HCT116 (cell line): ENCODE measurements at regions not wholly inside any gene's neighbourhood (a gene's known extent, or its start where the extent isn't known, plus 50 kb on each side); places are given as distances from the start of the nearest gene placed in this dataset.

ENCODE experiments used
- ATAC-seq: fragments of 200-7000 bp; cut with Tn5 transposase; 2 replicates; pipeline ENCODE4 v1.9.1; 2020; ENCODE audit warnings: mild to moderate bottlenecking, moderate library complexity
- BruUV-seq: library from RNA; stranded (reverse); fragments of 400-500 nt; replicated peaks from 2 replicates; lab custom pipeline; 2021; lab: Mats Ljungman, UMichigan
- CTCF ChIA-PET: fragments of 300-600 bp; sonication (Branson Sonifier 250); formaldehyde crosslinking; loops from one replicate; lab custom pipeline; 2021; ENCODE audit warnings: antibody characterized with exemption; lab: Charles Lee
- POLR2A ChIA-PET: fragments of 300-600, 350-600 bp; sonication (Branson Sonifier 250); formaldehyde crosslinking; loops from one replicate; lab custom pipeline; 2021; ENCODE audit warnings: antibody characterized with exemption; lab: Charles Lee
- RAD21 ChIA-PET, 2 experiments: fragments of 300-600 bp; sonication (Branson Sonifier 250); formaldehyde crosslinking; loops; one replicate each; lab custom pipeline; 2023; ENCODE audit warnings: low total read pairs in 2 of 2; ENCODE audit not compliant: uncharacterized antibody in 2 of 2, unreplicated experiment in 2 of 2, low non-redundant PET in 1 of 2; lab: Charles Lee
- DNase-seq: peaks from one replicate; pipeline ENCODE4 v3.0.0-alpha.2; 2010; ENCODE audit warnings: low read depth, low spot score
- H2AFZ ChIP-seq: fragments of 200-600 bp; shearing (Covaris generic), sonication (generic); 2 replicates; pipeline ENCODE4 v1.6.1; 2017; ENCODE audit warnings: low read depth, mixed run types, mixed read lengths, antibody characterized with exemption, low read length; ENCODE audit not compliant: poor library complexity, severe bottlenecking
- H3K27ac ChIP-seq: 2 replicates; pipeline ENCODE4 v1.5.1; 2012; ENCODE audit warnings: low read depth, low read length
- H3K27me3 ChIP-seq: fragments of 200-600 bp; sonication (generic); 2 replicates; pipeline ENCODE4 v1.6.1; 2016; ENCODE audit warnings: mixed run types, low read length, mixed read lengths; ENCODE audit not compliant: insufficient read depth
- H3K36me3 ChIP-seq, 2 experiments: fragments of 200-500 bp in 1 of 2; fragments of 200-600 bp in 1 of 2; sonication (Bioruptor generic) in 1 of 2; sonication (generic) in 1 of 2; 2 replicates each; pipeline versions ENCODE4 v1.5.1 to v1.6.1; 2014 to 2016; ENCODE audit warnings: low read length in 2 of 2, inconsistent platforms in 1 of 2, mixed read lengths in 1 of 2, mixed run types in 1 of 2; ENCODE audit not compliant: insufficient read depth in 2 of 2, control insufficient read depth in 1 of 2
- H3K4me1 ChIP-seq, 2 experiments: fragments of 200-600 bp in 1 of 2; sonication (generic) in 1 of 2; 2 replicates each; pipeline versions ENCODE4 v1.5.1 to v1.6.1; 2012 to 2017; ENCODE audit warnings: low read length in 2 of 2, inconsistent platforms in 1 of 2, mild to moderate bottlenecking in 1 of 2, mixed read lengths in 1 of 2, mixed run types in 1 of 2, moderate library complexity in 1 of 2; ENCODE audit not compliant: insufficient read depth in 2 of 2, control insufficient read depth in 1 of 2
- H3K4me2 ChIP-seq: fragments of 200-600 bp; sonication (generic); 2 replicates; pipeline ENCODE4 v1.6.1; 2017; ENCODE audit warnings: mixed run types, low read length, mixed read lengths
- H3K4me3 ChIP-seq, 2 experiments: fragments of 200-600 bp in 1 of 2; sonication (generic) in 1 of 2; replicated peaks in 1 of 2; 2 replicates each; pipeline ENCODE4 v1.5.1; 2011 to 2016; ENCODE audit warnings: low read length in 2 of 2, control low read depth in 1 of 2, low read depth in 1 of 2, mild to moderate bottlenecking in 1 of 2, mixed read lengths in 1 of 2, mixed run types in 1 of 2
- H3K79me2 ChIP-seq: fragments of 200-600 bp; sonication (generic); 2 replicates; pipeline ENCODE4 v1.6.1; 2017; ENCODE audit warnings: mild to moderate bottlenecking, mixed run types, low read length, moderate library complexity, mixed read lengths; ENCODE audit not compliant: insufficient read depth
- H3K9ac ChIP-seq: fragments of 200-600 bp; sonication (generic); 2 replicates; pipeline ENCODE4 v1.6.1; 2016; ENCODE audit warnings: low read length, mixed read lengths
- H3K9me2 ChIP-seq: fragments of 200-600 bp; sonication (generic), shearing (Covaris generic); 2 replicates; pipeline ENCODE4 v1.6.1; 2017; ENCODE audit warnings: mixed run types, mild to moderate bottlenecking, moderate library complexity; ENCODE audit not compliant: insufficient read depth
- H3K9me3 ChIP-seq, 2 experiments: fragments of 200-500 bp in 1 of 2; fragments of 200-600 bp in 1 of 2; sonication (Bioruptor generic) in 1 of 2; sonication (generic) in 1 of 2; 2 replicates each; pipeline ENCODE4 v1.6.1; 2014 to 2017; ENCODE audit warnings: low read length in 2 of 2, mixed read lengths in 2 of 2, inconsistent platforms in 1 of 2, low read depth in 1 of 2, mild to moderate bottlenecking in 1 of 2, mixed run types in 1 of 2, moderate library complexity in 1 of 2; ENCODE audit not compliant: control insufficient read depth in 1 of 2, insufficient read depth in 1 of 2
- H4K20me1 ChIP-seq: fragments of 200-600 bp; sonication (generic), shearing (Covaris generic); 2 replicates; pipeline ENCODE4 v1.6.1; 2017; ENCODE audit warnings: mixed run types, mild to moderate bottlenecking, moderate library complexity; ENCODE audit not compliant: insufficient read depth
- CBX3 ChIP-seq: IDR thresholded peaks from 2 replicates; pipeline ENCODE4 v1.6.1; 2012; ENCODE audit warnings: low read depth
- EGR1 ChIP-seq: IDR thresholded peaks from 2 replicates; pipeline ENCODE4 v1.6.1; 2012; ENCODE audit warnings: low read depth
- EZH2 ChIP-seq: fragments of 200-600 bp; sonication (generic); IDR thresholded peaks from 2 replicates; pipeline ENCODE4 v1.6.1; 2017; ENCODE audit warnings: antibody characterized with exemption, mixed run types
- EZH2phosphoT487 ChIP-seq: fragments of 200-600 bp; IDR thresholded peaks from 2 replicates; pipeline ENCODE4 v1.6.1; 2018; ENCODE audit warnings: antibody characterized with exemption, borderline replicate concordance
- MAX ChIP-seq: IDR thresholded peaks from 2 replicates; pipeline ENCODE4 v1.6.1; 2012
- POLR2AphosphoS5 ChIP-seq: IDR thresholded peaks from 2 replicates; pipeline ENCODE4 v1.6.1; 2011; ENCODE audit warnings: mild to moderate bottlenecking, low read depth, low read length, moderate library complexity
- RAD21 ChIP-seq: IDR thresholded peaks from 2 replicates; pipeline ENCODE4 v1.6.1; 2012; ENCODE audit warnings: low read depth, mild to moderate bottlenecking
- SIN3A ChIP-seq: IDR thresholded peaks from 2 replicates; pipeline ENCODE4 v1.6.1; 2012; ENCODE audit warnings: low read depth
- TCF7L2 ChIP-seq: IDR thresholded peaks from 2 replicates; pipeline ENCODE4 v1.7.0; 2011; ENCODE audit warnings: borderline replicate concordance, inconsistent platforms; ENCODE audit not compliant: insufficient read depth, insufficient read length; ENCODE audit errors: extremely low read depth
- YY1 ChIP-seq: IDR thresholded peaks from 2 replicates; pipeline ENCODE4 v1.6.1; 2011; ENCODE audit warnings: low read length, low read depth, moderate library complexity, mild to moderate bottlenecking; ENCODE audit not compliant: insufficient replicate concordance; ENCODE audit errors: extremely low read depth
- ZFX ChIP-seq: fragments of 450-650 bp; IDR thresholded peaks from 2 replicates; pipeline ENCODE4 v1.6.1; 2017
- ZNF274 ChIP-seq: fragments of 200-500 bp; sonication (Bioruptor generic); IDR thresholded peaks from 2 replicates; pipeline ENCODE4 v1.6.1; 2014; ENCODE audit warnings: mild to moderate bottlenecking, low read depth, low read length, inconsistent platforms
- intact Hi-C: fragments of 100-400 bp; cut with micrococcal nuclease; formaldehyde crosslinking; loops from 2 replicates; pipeline ENCODE4 v1.10.0; 2022
- TF ChIP-seq, protein P1 (sequence below): IDR thresholded peaks from 2 replicates; pipeline ENCODE4 v1.6.1; 2011; ENCODE audit warnings: mild to moderate bottlenecking, low read length, moderate library complexity; ENCODE audit not compliant: insufficient replicate concordance; ENCODE audit errors: extremely low read depth

- 0 out of 4 replicates have a peak, but pooled peaks cover 0 to 4% of the 10 kb centered on the region in 2 experiments for H3K36me3 ChIP-seq
- H3K9me3 ChIP-seq = no peaks in the 10 kb centered on the region
- ATAC-seq (peak; percentile 52; the same call in 1 of the 2 replicates), DNase-seq (no peak)
- BruUV-seq = no TSS peak
- no peaks in the 10 kb centered on the region for H3K9me2 ChIP-seq
- ChIA-PET CTCF (interaction anchor here (1.5 kb wide), 1 partner anchor 85 kb away, joined by 4 read pairs; no protein-coding TSS in a partner anchor), RAD21 (no interaction called here), POLR2A (no interaction called here)
- no peak for TF ChIP-seq YY1
- no peak for TF ChIP-seq TCF7L2
- no peak for TF ChIP-seq ZNF274
- no peak for TF ChIP-seq EGR1
- TF ChIP-seq, protein P1, sequence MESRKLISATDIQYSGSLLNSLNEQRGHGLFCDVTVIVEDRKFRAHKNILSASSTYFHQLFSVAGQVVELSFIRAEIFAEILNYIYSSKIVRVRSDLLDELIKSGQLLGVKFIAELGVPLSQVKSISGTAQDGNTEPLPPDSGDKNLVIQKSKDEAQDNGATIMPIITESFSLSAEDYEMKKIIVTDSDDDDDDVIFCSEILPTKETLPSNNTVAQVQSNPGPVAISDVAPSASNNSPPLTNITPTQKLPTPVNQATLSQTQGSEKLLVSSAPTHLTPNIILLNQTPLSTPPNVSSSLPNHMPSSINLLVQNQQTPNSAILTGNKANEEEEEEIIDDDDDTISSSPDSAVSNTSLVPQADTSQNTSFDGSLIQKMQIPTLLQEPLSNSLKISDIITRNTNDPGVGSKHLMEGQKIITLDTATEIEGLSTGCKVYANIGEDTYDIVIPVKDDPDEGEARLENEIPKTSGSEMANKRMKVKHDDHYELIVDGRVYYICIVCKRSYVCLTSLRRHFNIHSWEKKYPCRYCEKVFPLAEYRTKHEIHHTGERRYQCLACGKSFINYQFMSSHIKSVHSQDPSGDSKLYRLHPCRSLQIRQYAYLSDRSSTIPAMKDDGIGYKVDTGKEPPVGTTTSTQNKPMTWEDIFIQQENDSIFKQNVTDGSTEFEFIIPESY = no peak
- TF ChIP-seq EZH2phosphoT487 = no peak
- TF ChIP-seq ZFX = no peak
- TF ChIP-seq RAD21 = no peak
- no peak for TF ChIP-seq POLR2AphosphoS5
- TF ChIP-seq MAX = no peak
- TF ChIP-seq SIN3A = no peak
- no peak for TF ChIP-seq CBX3
- no peak for TF ChIP-seq EZH2
- peaks cover 0 to 9% of the 10 kb centered on the region in 2 experiments; a peak in 1 of 4 replicates for H3K4me1 ChIP-seq
- H3K79me2 ChIP-seq = peaks cover 88% of the 10 kb centered on the region
- no peak overlapping the region for H3K4me3 ChIP-seq
- H4K20me1 ChIP-seq = peaks cover 26% of the 10 kb centered on the region; the same call in 1 of the 2 replicates
- intact Hi-C loops = loop anchor here (5.0 kb wide), 1 partner anchor 127 kb away; no protein-coding TSS in a partner anchor
- H2AFZ ChIP-seq = no peak overlapping the region
- H3K27ac ChIP-seq = no peak overlapping the region
- H3K4me2 ChIP-seq = no peak overlapping the region
- H3K9ac ChIP-seq = no peak overlapping the region
- H3K27me3 ChIP-seq = no peaks in the 10 kb centered on the region
Measured at GRCh38 chr17:77345260-77345910, 204.6 kb downstream of the SEC14L1 start.
